H7 (cell line): ENCODE measurements at regions not wholly inside any gene's neighbourhood (a gene's known extent, or its start where the extent isn't known, plus 50 kb on each side); places are given as distances from the start of the nearest gene placed in this dataset.

Experiments used
- DNase-seq: peaks from one replicate; pipeline ENCODE4 v3.0.0; 2012
- H3K27me3 ChIP-seq: 2 replicates; pipeline ENCODE4 v1.6.0; 2011; ENCODE audit warnings: mild to moderate bottlenecking, low read length; ENCODE audit not compliant: control insufficient read depth, insufficient read depth
- H3K36me3 ChIP-seq: replicated peaks from 2 replicates; pipeline ENCODE4 v1.5.1; 2011; ENCODE audit warnings: low read length; ENCODE audit not compliant: control insufficient read depth, insufficient read depth
- H3K4me3 ChIP-seq: 2 replicates; pipeline ENCODE4 v1.5.1; 2011; ENCODE audit warnings: low read depth, mild to moderate bottlenecking, control low read depth, low read length, moderate library complexity; ENCODE audit not compliant: insufficient read depth

GRCh38 chr16:79372503-79373184 is 227.9 kb downstream of the MAF start:
- H3K4me3 ChIP-seq: no peak overlapping the region
- H3K36me3 ChIP-seq: no peaks in the 10 kb centered on the region
- DNase-seq: no peak
- no peaks in the 10 kb centered on the region for H3K27me3 ChIP-seq

- Histone ChIP-seq H3K36me3 (no peaks in the 10 kb centered on the region), H3K4me3 (no peak overlapping the region), H3K27me3 (no peaks in the 10 kb centered on the region)
- DNase-seq: no peak
Observed at GRCh38 chr16:79370736-79371135, 229.8 kb downstream of the MAF start.

- Histone ChIP-seq H3K4me3 (no peak overlapping the region), H3K36me3 (no peaks in the 10 kb centered on the region), H3K27me3 (no peaks in the 10 kb centered on the region)
- DNase-seq: no peak
Observed at GRCh38 chr16:79369796-79370195, 230.7 kb downstream of the MAF start.

- Histone ChIP-seq H3K36me3 (no peaks in the 10 kb centered on the region), H3K27me3 (no peaks in the 10 kb centered on the region), H3K4me3 (no peak overlapping the region)
- DNase-seq: no peak
Observed at GRCh38 chr16:79367822-79368221, 232.7 kb downstream of the MAF start.

- Histone ChIP-seq H3K27me3 (no peaks in the 10 kb centered on the region), H3K36me3 (no peaks in the 10 kb centered on the region), H3K4me3 (no peak overlapping the region)
- no peak for DNase-seq
Observed at GRCh38 chr16:79366635-79367034, 233.9 kb downstream of the MAF start.

- no peak overlapping the region for H3K4me3 ChIP-seq
- H3K27me3 ChIP-seq: no peaks in the 10 kb centered on the region
- no peaks in the 10 kb centered on the region for H3K36me3 ChIP-seq
- DNase-seq: no peak
Observed at GRCh38 chr16:79365702-79366101, 234.8 kb downstream of the MAF start.

- Histone ChIP-seq H3K36me3 (no peaks in the 10 kb centered on the region), H3K27me3 (no peaks in the 10 kb centered on the region), H3K4me3 (no peak overlapping the region)
- DNase-seq: no peak
Observed at GRCh38 chr16:79363484-79363883, 237.1 kb downstream of the MAF start.

- no peak for DNase-seq
- no peaks in the 10 kb centered on the region for H3K36me3 ChIP-seq
- no peak overlapping the region for H3K4me3 ChIP-seq
- H3K27me3 ChIP-seq: no peaks in the 10 kb centered on the region
Observed at GRCh38 chr16:79363035-79363434, 237.5 kb downstream of the MAF start.

- no peaks in the 10 kb centered on the region for H3K27me3 ChIP-seq
- DNase-seq: no peak
- no peak overlapping the region for H3K4me3 ChIP-seq
- H3K36me3 ChIP-seq: no peaks in the 10 kb centered on the region
Observed at GRCh38 chr16:79362300-79362970, 238.1 kb downstream of the MAF start.

- no peaks in the 10 kb centered on the region for H3K27me3 ChIP-seq
- H3K4me3 ChIP-seq: no peak overlapping the region
- no peak for DNase-seq
- no peaks in the 10 kb centered on the region for H3K36me3 ChIP-seq
Observed at GRCh38 chr16:79361132-79361751, 239.3 kb downstream of the MAF start.

GRCh38 chr16:79360267-79360666 is 240.3 kb downstream of the MAF start:
- DNase-seq: no peak
- H3K27me3 ChIP-seq: no peaks in the 10 kb centered on the region
- H3K4me3 ChIP-seq: no peak overlapping the region
- H3K36me3 ChIP-seq: no peaks in the 10 kb centered on the region

GRCh38 chr16:79359082-79359481 is 241.5 kb downstream of the MAF start:
- Histone ChIP-seq H3K36me3 (no peaks in the 10 kb centered on the region), H3K27me3 (no peaks in the 10 kb centered on the region), H3K4me3 (no peak overlapping the region)
- DNase-seq: no peak

- no peaks in the 10 kb centered on the region for H3K27me3 ChIP-seq
- no peak for DNase-seq
- no peak overlapping the region for H3K4me3 ChIP-seq
- no peaks in the 10 kb centered on the region for H3K36me3 ChIP-seq
Observed at GRCh38 chr16:79358188-79358587, 242.3 kb downstream of the MAF start.

GRCh38 chr16:79355600-79356358 is 244.8 kb downstream of the MAF start:
- H3K4me3 ChIP-seq: no peak overlapping the region
- no peaks in the 10 kb centered on the region for H3K36me3 ChIP-seq
- DNase-seq: no peak
- H3K27me3 ChIP-seq: no peaks in the 10 kb centered on the region

GRCh38 chr16:79351927-79352326 is 248.6 kb downstream of the MAF start:
- Histone ChIP-seq H3K36me3 (no peaks in the 10 kb centered on the region), H3K4me3 (no peak overlapping the region), H3K27me3 (no peaks in the 10 kb centered on the region)
- DNase-seq: no peak
